Muscle of leg (tissue), 3 donors: ENCODE measurements at regions not wholly inside any gene's neighbourhood (a gene's known extent, or its start where the extent isn't known, plus 50 kb on each side); places are given as distances from the start of the nearest gene placed in this dataset.
"Not testable (repeated sequence)": the region's sequence is repeated elsewhere in the genome, so short reads cannot be mapped to it uniquely, and the experiment has no call there.

Experiments
- DNase-seq: peaks from one replicate; pipeline ENCODE4 v3.0.0; 2013
- H3K27ac ChIP-seq: one replicate; pipeline ENCODE4 v1.5.1; 2013; ENCODE audit warnings: mild to moderate bottlenecking, low read length, control low read depth
- H3K27me3 ChIP-seq: one replicate; pipeline ENCODE4 v1.6.1; 2013; ENCODE audit warnings: low read length; ENCODE audit not compliant: control insufficient read depth, insufficient read depth
- H3K36me3 ChIP-seq: one replicate; pipeline ENCODE4 v1.6.1; 2013; ENCODE audit warnings: low read length; ENCODE audit not compliant: control insufficient read depth, insufficient read depth
- H3K4me1 ChIP-seq: one replicate; pipeline ENCODE4 v1.6.1; 2013; ENCODE audit warnings: low read length; ENCODE audit not compliant: control insufficient read depth, insufficient read depth
- H3K4me3 ChIP-seq: one replicate; pipeline ENCODE4 v1.5.1; 2013; ENCODE audit warnings: low read length, control low read depth
- H3K9me3 ChIP-seq: replicated peaks from 2 replicates; pipeline ENCODE4 v1.6.1; 2013; ENCODE audit warnings: low read depth, low read length; ENCODE audit not compliant: control insufficient read depth
- WGBS: methylation state at CpG from one replicate; pipeline ENCODE4 v1.1.5; 2013; ENCODE audit warnings: missing lambda C conversion rate; ENCODE audit not compliant: insufficient coverage; 5-methylcytosine and 5-hydroxymethylcytosine counted together

GRCh38 chr12:82583756-82584155 is 103.0 kb upstream of the TMTC2 start:
- no peaks in the 10 kb centered on the region for H3K27me3 ChIP-seq
- no peak overlapping the region for H3K4me3 ChIP-seq
- no peaks in the 10 kb centered on the region for H3K36me3 ChIP-seq
- DNase-seq = no peak
- H3K4me1 ChIP-seq = no peaks in the 10 kb centered on the region
- H3K27ac ChIP-seq = no peak overlapping the region
- H3K9me3 ChIP-seq = no peaks in the 10 kb centered on the region
- WGBS = no CpG with 5 or more reads among the region's 1 CpG

DNA sequence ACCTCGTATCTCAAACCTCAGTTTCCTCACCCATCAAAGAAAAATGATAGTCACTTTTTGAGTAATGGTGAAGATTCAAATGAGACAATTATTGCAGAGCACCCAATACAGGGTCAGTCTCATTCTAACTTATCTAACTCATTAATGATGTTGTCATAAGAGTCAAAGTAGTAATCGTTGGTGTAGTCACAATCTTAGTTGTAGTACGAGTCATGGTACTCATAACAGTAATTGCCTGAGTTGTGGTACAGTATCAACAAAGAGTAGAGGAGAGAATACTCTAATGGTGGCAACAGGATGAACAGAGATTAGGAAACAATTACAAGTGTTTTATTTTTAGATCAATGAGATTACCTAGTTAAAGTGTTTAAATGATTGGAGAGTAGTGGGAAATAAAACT is 93.6 kb upstream of the TMTC2 start:
- WGBS = no CpG with 5 or more reads among the region's 3 CpGs
- H3K27me3 ChIP-seq = no peaks in the 10 kb centered on the region
- H3K4me1 ChIP-seq = no peaks in the 10 kb centered on the region
- H3K36me3 ChIP-seq = no peaks in the 10 kb centered on the region
- no peak for DNase-seq
- no peak overlapping the region for H3K27ac ChIP-seq
- H3K9me3 ChIP-seq = no peaks in the 10 kb centered on the region
- no peak overlapping the region for H3K4me3 ChIP-seq

DNA sequence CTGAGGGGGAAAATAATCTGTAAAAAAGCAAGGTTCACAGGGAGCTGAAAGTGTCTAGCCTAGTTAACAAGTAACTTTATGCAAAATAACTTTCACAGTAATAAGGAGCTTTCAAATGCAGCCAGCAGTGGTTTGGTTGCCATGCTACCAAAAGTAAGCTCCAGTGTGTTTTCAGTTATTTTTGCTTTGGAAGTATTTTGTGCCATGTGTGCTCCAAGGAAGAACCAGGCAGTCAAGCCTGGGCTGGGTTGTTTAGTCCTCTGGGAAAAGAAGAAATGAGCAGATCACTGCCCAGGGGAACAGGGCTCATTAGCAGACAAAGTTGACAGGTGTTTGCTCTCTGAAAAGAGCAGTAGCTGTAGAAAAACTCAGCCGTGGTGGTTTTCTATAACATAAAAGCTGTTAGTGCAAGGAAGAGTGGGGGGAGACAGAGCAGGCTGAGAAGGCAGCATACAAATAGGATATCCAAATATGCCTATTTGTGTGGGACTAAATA is 92.8 kb upstream of the TMTC2 start:
- Histone ChIP-seq H3K9me3 (no peaks in the 10 kb centered on the region), H3K4me1 (no peaks in the 10 kb centered on the region), H3K36me3 (no peaks in the 10 kb centered on the region), H3K4me3 (no peak overlapping the region), H3K27ac (no peak overlapping the region), H3K27me3 (no peaks in the 10 kb centered on the region)
- peak; percentile 3 for DNase-seq
- 18% methylated on average over 1 of the region's 1 CpG for WGBS

DNA sequence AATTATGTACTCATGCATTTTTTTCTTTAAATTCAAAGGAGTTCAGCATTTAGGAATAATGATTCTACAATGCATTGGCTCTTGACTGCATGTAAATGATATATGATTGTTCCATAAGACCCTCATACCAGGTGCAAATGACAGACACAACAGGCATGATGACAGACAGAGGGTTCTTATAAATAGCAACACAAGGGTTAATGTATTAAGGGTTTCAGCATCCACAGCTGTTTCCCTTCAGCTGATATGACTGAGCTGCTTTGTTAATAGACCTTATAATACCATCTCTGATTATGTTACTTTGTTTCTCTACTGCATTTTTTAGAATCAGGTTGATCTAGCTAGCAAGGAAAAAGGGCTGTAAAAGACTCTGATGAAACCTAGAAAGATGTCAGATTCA is 90.8 kb upstream of the TMTC2 start:
- Histone ChIP-seq H3K36me3 (no peaks in the 10 kb centered on the region), H3K4me3 (no peak overlapping the region), H3K27me3 (no peaks in the 10 kb centered on the region), H3K9me3 (no peaks in the 10 kb centered on the region), H3K4me1 (no peaks in the 10 kb centered on the region), H3K27ac (no peak overlapping the region)
- DNase-seq = peak; percentile 16

GRCh38 chr12:82596483-82596882 is 90.2 kb upstream of the TMTC2 start:
- Histone ChIP-seq H3K27ac (no peak overlapping the region), H3K9me3 (no peaks in the 10 kb centered on the region), H3K27me3 (no peaks in the 10 kb centered on the region), H3K4me3 (no peak overlapping the region), H3K36me3 (no peaks in the 10 kb centered on the region), H3K4me1 (no peaks in the 10 kb centered on the region)
- WGBS = no CpG with 5 or more reads among the region's 1 CpG
- DNase-seq = no peak

DNA sequence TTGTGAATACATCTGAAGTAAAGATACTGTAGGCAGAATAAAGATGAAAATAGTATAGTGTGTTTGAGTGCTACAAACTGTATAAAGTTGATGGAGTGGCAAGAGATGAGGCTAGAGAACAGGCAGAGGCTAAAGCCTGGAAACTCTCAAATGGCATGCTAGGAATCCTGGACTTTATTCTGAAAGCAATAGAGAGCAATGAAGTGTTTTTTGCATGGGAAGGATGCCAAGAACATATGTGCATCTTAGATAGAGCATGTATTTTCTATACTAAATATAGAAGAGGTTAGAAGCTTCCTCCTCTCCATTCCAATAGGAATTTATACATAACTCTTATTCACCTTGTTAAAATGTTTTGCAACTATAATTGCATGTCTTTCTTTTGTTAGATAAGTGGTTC is 86.3 kb upstream of the TMTC2 start:
- Histone ChIP-seq H3K27me3 (no peaks in the 10 kb centered on the region), H3K27ac (no peak overlapping the region), H3K9me3 (no peaks in the 10 kb centered on the region), H3K4me3 (no peak overlapping the region), H3K36me3 (no peaks in the 10 kb centered on the region), H3K4me1 (no peaks in the 10 kb centered on the region)
- peak; percentile 35 for DNase-seq

DNA sequence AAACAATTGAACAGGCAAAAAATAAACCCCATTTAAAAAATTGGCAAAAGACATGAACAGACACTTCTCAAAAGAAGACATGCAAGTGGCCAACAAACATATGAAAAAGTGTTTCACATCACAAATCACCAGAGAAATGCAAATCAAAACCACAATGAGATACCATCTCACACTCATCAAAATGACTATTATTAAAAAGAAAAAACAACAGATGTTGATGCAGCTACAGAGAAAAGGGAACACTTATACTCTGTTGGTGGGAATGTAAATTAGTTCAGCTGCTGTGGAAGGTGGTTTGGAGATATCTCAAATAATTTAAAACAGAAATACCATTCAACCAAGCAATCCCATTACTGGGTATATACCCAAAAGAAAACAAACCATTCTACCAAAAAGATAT is 83.1 kb upstream of the TMTC2 start:
- H3K27me3 ChIP-seq, H3K36me3 ChIP-seq: not testable (repeated sequence)

GRCh38 chr12:82605115-82605514 is 81.6 kb upstream of the TMTC2 start:
- no peaks in the 10 kb centered on the region for H3K4me1 ChIP-seq
- no peak overlapping the region for H3K27ac ChIP-seq
- H3K27me3 ChIP-seq = no peaks in the 10 kb centered on the region
- no peaks in the 10 kb centered on the region for H3K36me3 ChIP-seq
- H3K4me3 ChIP-seq = no peak overlapping the region
- H3K9me3 ChIP-seq = no peaks in the 10 kb centered on the region
- DNase-seq = no peak

More for the DNA sequence above, 83.1 kb upstream of the TMTC2 start:
- not testable (repeated sequence) for H3K27ac ChIP-seq, H3K9me3 ChIP-seq, H3K4me3 ChIP-seq, DNase-seq, H3K4me1 ChIP-seq

- no peak overlapping the region for H3K27ac ChIP-seq
- no peaks in the 10 kb centered on the region for H3K4me1 ChIP-seq
- H3K9me3 ChIP-seq = no peaks in the 10 kb centered on the region
- no peak for DNase-seq
- H3K4me3 ChIP-seq = no peak overlapping the region
- no peaks in the 10 kb centered on the region for H3K36me3 ChIP-seq
- WGBS = no CpG with 5 or more reads among the region's 1 CpG
- no peaks in the 10 kb centered on the region for H3K27me3 ChIP-seq
Observed at GRCh38 chr12:82608706-82609105, 78.0 kb upstream of the TMTC2 start.

DNA sequence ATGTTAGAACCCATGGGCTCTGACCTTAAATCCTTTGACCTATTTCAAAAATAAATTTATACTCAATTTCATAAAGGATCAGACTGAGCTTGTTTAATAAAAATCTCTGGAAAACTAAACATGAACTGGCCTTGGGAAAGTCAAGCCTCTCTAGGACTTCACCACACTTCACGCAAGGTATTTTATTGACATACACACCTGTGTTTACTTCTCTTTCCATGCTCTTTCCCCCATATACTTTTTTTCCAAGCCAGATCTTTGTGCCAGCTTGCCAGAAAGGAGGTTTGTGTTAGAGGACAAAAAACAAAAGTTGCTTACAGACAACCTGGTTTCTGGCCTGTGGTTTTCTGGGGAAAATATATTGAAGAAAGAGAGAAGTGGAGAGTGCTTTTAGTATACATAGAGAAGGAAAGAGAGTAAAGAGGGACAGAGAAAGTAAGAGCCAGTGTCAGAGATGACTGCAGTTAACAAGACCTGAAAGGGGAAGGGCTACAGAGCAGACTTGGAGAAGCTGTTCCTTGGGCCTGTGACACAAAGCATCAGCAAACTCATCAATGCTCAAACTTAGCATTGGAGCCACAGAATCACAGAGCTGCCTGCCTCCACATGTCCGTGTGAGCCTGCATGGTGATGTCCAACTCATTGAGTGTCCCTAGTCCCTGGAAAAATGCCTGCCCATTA is 77.3 kb upstream of the TMTC2 start:
- H3K27me3 ChIP-seq = no peaks in the 10 kb centered on the region
- no peak overlapping the region for H3K4me3 ChIP-seq
- no peak overlapping the region for H3K27ac ChIP-seq
- WGBS = 40% methylated on average over 1 of the region's 2 CpGs
- no peaks in the 10 kb centered on the region for H3K36me3 ChIP-seq
- H3K4me1 ChIP-seq = no peaks in the 10 kb centered on the region
- DNase-seq = no peak
- H3K9me3 ChIP-seq = no peaks in the 10 kb centered on the region

DNA sequence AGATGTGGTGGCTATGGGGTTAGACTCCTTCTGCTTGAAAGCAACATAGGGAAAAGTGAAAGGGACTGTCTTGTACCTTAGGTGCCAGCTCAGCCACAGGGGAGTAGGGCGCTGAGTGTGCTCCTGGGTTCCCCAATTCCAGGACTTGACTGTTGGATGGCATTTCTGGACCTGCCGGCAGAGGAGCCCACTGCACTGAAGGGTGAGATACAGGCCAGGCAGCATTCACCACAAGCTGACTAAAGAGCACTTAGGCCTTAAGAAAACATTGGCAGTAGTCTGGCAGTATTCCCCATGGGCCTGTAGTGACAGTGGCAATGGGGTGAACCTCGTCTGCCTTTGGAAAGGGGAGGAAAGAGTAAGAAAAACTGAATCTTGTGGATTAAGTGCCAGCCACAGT is 67.1 kb upstream of the TMTC2 start:
- no peak overlapping the region for H3K4me3 ChIP-seq
- no peaks in the 10 kb centered on the region for H3K9me3 ChIP-seq
- H3K36me3 ChIP-seq = no peaks in the 10 kb centered on the region
- H3K27ac ChIP-seq = no peak overlapping the region
- H3K27me3 ChIP-seq = no peaks in the 10 kb centered on the region
- H3K4me1 ChIP-seq = no peaks in the 10 kb centered on the region
- DNase-seq = no peak
- WGBS = 100% methylated on average over 2 of the region's 3 CpGs
